ENCODE measurements at regions not wholly inside any gene's neighbourhood (a gene's known extent, or its start where the extent isn't known, plus 50 kb on each side); places are given as distances from the start of the nearest gene placed in this dataset.

- no peak for DNase-seq (ENCODE audit: low spot score)
- ChIA-PET POLR2A (ENCODE audit: low non-redundant PET) (no interaction called here), CTCF (no interaction called here)
- H3K27ac ChIP-seq: no peak overlapping the region
- TF ChIP-seq CTCF (conservative IDR thresholded peaks at IDR 0.05; ENCODE audit: low read depth): no peak
Observed at GRCh38 chr11:98835335-98835734, 185.4 kb upstream of the CNTN5 start.

GRCh38 chr11:98836156-98836555 lies 184.6 kb upstream of the CNTN5 start:
- no peak for TF ChIP-seq CTCF (conservative IDR thresholded peaks at IDR 0.05; ENCODE audit: low read depth)
- ChIA-PET POLR2A (ENCODE audit: low non-redundant PET) (no interaction called here), CTCF (interaction anchor here (0.7 kb wide), 1 partner anchor 1678 kb away, joined by 3 read pairs; no protein-coding TSS in a partner anchor)
- no peak for DNase-seq (ENCODE audit: low spot score)
- no peak overlapping the region for H3K27ac ChIP-seq

- CTCF ChIA-PET: interaction anchor here (0.7 kb wide), 1 partner anchor 23 kb away, joined by 3 read pairs; no protein-coding TSS in a partner anchor
- no peak for TF ChIP-seq CTCF (conservative IDR thresholded peaks at IDR 0.05; ENCODE audit: low read depth)
- POLR2A ChIA-PET (ENCODE audit: low non-redundant PET): no interaction called here
- no peak for DNase-seq (ENCODE audit: low spot score)
- H3K27ac ChIP-seq: no peak overlapping the region
Observed at GRCh38 chr11:98842187-98842586, 178.6 kb upstream of the CNTN5 start.

GRCh38 chr11:98862169-98862568 lies 158.6 kb upstream of the CNTN5 start:
- H3K27ac ChIP-seq: no peak overlapping the region
- DNase-seq (ENCODE audit: low spot score): no peak
- ChIA-PET CTCF (no interaction called here), POLR2A (ENCODE audit: low non-redundant PET) (no interaction called here)
- TF ChIP-seq CTCF (conservative IDR thresholded peaks at IDR 0.05; ENCODE audit: low read depth): no peak

GRCh38 chr11:98871690-98872089 lies 149.1 kb upstream of the CNTN5 start:
- ChIA-PET POLR2A (ENCODE audit: low non-redundant PET) (no interaction called here), CTCF (no interaction called here)
- DNase-seq (ENCODE audit: low spot score): no peak
- no peak overlapping the region for H3K27ac ChIP-seq
- no peak for TF ChIP-seq CTCF (conservative IDR thresholded peaks at IDR 0.05; ENCODE audit: low read depth)

- no peak for DNase-seq (ENCODE audit: low spot score)
- POLR2A ChIA-PET (ENCODE audit: low non-redundant PET): no interaction called here
- no peak for TF ChIP-seq CTCF (conservative IDR thresholded peaks at IDR 0.05; ENCODE audit: low read depth)
- no peak overlapping the region for H3K27ac ChIP-seq
- CTCF ChIA-PET: no interaction called here
Observed at GRCh38 chr11:98874050-98874449, 146.7 kb upstream of the CNTN5 start.

- no peak for TF ChIP-seq CTCF (conservative IDR thresholded peaks at IDR 0.05; ENCODE audit: low read depth)
- DNase-seq (ENCODE audit: low spot score): no peak
- no peak overlapping the region for H3K27ac ChIP-seq
- ChIA-PET CTCF (no interaction called here), POLR2A (ENCODE audit: low non-redundant PET) (no interaction called here)
Observed at GRCh38 chr11:98895936-98896335, 124.8 kb upstream of the CNTN5 start.

Data from RWPE1 (cell line).